GM12874 (cell line): ENCODE measurements at regions not wholly inside any gene's neighbourhood (a gene's known extent, or its start where the extent isn't known, plus 50 kb on each side); places are given as distances from the start of the nearest gene placed in this dataset.

Experiments used
- TF ChIP-seq, protein P1 (sequence below): IDR thresholded peaks from 2 replicates; pipeline ENCODE4 v1.5.1; 2011; ENCODE audit warnings: low read depth, mild to moderate bottlenecking, control low read depth, low read length, moderate library complexity; ENCODE audit not compliant: insufficient read depth

GRCh38 chr6:105784179-105784578, 302.0 kb upstream of the PRDM1 start:
- TF ChIP-seq, protein P1, sequence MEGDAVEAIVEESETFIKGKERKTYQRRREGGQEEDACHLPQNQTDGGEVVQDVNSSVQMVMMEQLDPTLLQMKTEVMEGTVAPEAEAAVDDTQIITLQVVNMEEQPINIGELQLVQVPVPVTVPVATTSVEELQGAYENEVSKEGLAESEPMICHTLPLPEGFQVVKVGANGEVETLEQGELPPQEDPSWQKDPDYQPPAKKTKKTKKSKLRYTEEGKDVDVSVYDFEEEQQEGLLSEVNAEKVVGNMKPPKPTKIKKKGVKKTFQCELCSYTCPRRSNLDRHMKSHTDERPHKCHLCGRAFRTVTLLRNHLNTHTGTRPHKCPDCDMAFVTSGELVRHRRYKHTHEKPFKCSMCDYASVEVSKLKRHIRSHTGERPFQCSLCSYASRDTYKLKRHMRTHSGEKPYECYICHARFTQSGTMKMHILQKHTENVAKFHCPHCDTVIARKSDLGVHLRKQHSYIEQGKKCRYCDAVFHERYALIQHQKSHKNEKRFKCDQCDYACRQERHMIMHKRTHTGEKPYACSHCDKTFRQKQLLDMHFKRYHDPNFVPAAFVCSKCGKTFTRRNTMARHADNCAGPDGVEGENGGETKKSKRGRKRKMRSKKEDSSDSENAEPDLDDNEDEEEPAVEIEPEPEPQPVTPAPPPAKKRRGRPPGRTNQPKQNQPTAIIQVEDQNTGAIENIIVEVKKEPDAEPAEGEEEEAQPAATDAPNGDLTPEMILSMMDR, result no peak

DNA sequence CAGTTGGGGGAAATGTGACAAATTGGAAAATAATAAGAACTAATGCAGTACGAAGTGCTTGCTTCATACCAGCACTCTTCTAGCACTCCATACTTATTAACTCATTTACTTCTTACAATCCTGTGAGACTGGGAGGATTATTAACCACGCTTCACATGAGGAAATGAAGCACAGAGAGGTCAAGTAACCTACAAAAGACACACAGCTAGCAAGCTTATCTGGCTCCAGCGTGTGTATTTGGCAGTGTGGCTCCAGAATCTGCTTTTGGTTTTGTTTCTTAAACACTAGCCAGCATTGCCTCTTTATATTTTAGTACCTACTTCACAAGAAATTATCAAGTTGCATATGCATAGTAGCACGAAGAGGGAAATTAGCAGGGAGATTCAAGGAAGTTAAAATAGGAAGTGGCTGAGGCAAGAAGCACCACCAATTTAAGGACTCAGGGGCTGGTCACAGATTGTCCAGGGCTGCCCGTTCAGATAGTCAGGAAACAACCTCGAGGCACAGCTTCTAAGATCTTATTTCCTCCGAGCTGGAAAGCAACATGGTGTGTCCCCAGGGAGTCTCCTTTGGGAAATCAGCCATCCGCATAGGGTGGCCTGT, 302.7 kb upstream of the PRDM1 start:
- TF ChIP-seq, protein P1, result no peak

- TF ChIP-seq, protein P1, result no peak
Measured at GRCh38 chr6:105781915-105782314, 304.2 kb upstream of the PRDM1 start.

DNA sequence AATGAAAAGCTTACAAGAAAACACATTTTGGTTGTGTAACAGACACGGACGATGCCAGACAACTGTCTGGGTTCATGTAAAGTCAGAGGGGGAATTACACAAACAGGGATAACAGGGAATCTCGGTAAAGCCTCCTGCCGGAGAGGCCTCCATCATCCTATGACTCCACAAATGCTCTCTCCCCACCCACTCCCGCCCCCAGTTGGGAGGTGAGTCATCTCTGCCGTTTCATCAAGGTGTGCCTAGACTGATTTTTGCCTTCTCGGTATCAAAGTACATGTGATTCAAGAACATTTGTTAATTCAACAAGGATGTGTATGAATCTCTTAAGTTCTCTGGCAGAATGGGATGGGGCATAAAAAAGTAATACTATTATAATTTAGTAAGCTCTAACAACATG, 304.9 kb upstream of the PRDM1 start:
- TF ChIP-seq, protein P1, result no peak

DNA sequence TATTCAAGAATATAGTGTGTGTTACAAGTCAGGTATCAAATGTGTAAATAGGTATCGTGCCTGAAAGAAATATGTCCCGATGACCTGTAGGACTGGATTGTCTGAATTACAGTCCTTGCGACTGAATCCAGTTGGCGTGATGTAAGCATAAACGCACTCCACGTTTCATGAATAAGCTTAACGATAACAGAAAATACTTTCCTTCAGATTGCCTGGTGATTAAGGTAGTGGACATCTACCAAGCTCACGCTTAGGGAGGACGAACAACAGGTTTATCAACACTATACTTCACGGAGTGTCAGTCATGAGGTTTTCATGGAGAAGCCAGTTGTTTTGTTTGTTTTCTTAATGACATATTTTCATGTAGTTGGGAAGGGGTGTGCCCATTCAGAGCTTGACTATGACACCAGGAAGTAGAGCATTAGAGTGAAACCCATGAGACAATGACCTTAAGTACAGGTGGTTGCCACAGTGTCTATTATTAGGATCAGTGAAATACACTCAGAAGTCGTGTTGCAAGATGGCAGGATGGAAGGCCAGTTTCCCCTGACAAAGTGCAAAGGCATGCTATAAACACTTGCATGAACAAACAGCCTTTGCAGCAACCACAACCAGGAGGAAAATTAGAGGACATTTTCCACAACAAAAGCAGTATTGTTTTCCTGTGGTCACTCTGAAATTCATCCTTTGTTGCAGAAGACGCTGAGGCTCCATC, 305.8 kb upstream of the PRDM1 start:
- TF ChIP-seq, protein P1, result no peak

GRCh38 chr6:105779110-105779509, 307.0 kb upstream of the PRDM1 start:
- TF ChIP-seq, protein P1, result no peak

GRCh38 chr6:105775095-105775494, 311.0 kb upstream of the PRDM1 start:
- TF ChIP-seq, protein P1, result no peak
